ENCODE measurements at regions not wholly inside any gene's neighbourhood (a gene's known extent, or its start where the extent isn't known, plus 50 kb on each side); places are given as distances from the start of the nearest gene placed in this dataset.
A peak's percentile ranks its signal among the peaks of the same experiment; 100 is the strongest.

DNA sequence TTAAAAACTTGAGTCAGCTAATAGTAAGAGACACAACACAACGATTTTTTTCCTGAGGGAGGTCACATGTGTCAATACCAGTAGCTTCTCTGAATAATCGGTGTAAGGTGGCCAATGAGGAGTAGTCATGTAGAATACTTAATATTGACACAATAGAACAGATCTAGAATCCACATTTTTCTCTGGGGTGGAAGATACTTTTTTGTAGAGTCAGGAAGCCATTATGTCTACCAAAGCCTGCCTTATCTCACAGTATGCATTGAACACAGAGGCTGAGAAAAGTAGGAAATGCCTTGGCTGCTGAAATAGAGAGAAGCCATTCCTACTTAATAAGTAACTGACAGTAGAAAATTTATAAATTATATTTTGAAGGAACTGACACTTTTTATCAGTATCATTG lies 725.0 kb downstream of the METTL15 start:
- Histone ChIP-seq H2AFZ (ENCODE audit: low read depth, low read length, poor library complexity, severe bottlenecking) (peak overlapping the region; percentile 39), H3K9me3 (ENCODE audit: control insufficient read depth in 1 of 2, insufficient read depth in 1 of 2, low read depth in 1 of 2, low read length in 2 of 2) (no peaks in the 10 kb centered on the region), H3K79me2 (ENCODE audit: insufficient read depth, low read length) (no peaks in the 10 kb centered on the region), H3K27me3 (ENCODE audit: insufficient read depth, low read length) (no peaks in the 10 kb centered on the region), H4K20me1 (ENCODE audit: insufficient read depth) (no peaks in the 10 kb centered on the region), H3K9ac (ENCODE audit: low read length) (no peak overlapping the region), H3K27ac (ENCODE audit: low read depth, low read length) (no peak overlapping the region), H3K36me3 (ENCODE audit: control insufficient read depth in 1 of 2, insufficient read depth in 2 of 2, low read length in 2 of 2) (no peaks in the 10 kb centered on the region), H3K4me2 (ENCODE audit: low read length) (no peak overlapping the region), H3K4me3 (replicated peaks in 1 of 2; ENCODE audit: low read depth in 1 of 2, low read length in 2 of 2) (no peak overlapping the region), H3K4me1 (ENCODE audit: control insufficient read depth in 1 of 2, insufficient read depth in 2 of 2, low read length in 2 of 2) (peaks cover 2 to 26% of the 10 kb centered on the region in 2 experiments; a peak in 2 of 4 replicates), H3K9me2 (ENCODE audit: insufficient read depth) (no peaks in the 10 kb centered on the region)
- intact Hi-C loops (cut with micrococcal nuclease): no loop called here
- ATAC-seq: no peak
- BruUV-seq (replicated peaks): no TSS peak
- TF ChIP-seq POLR2AphosphoS5 (IDR thresholded peaks at IDR 0.05; ENCODE audit: low read depth, low read length): no peak
- TF ChIP-seq CEBPB (IDR thresholded peaks at IDR 0.05; ENCODE audit: low read depth): no peak
- TF ChIP-seq, protein P1, sequence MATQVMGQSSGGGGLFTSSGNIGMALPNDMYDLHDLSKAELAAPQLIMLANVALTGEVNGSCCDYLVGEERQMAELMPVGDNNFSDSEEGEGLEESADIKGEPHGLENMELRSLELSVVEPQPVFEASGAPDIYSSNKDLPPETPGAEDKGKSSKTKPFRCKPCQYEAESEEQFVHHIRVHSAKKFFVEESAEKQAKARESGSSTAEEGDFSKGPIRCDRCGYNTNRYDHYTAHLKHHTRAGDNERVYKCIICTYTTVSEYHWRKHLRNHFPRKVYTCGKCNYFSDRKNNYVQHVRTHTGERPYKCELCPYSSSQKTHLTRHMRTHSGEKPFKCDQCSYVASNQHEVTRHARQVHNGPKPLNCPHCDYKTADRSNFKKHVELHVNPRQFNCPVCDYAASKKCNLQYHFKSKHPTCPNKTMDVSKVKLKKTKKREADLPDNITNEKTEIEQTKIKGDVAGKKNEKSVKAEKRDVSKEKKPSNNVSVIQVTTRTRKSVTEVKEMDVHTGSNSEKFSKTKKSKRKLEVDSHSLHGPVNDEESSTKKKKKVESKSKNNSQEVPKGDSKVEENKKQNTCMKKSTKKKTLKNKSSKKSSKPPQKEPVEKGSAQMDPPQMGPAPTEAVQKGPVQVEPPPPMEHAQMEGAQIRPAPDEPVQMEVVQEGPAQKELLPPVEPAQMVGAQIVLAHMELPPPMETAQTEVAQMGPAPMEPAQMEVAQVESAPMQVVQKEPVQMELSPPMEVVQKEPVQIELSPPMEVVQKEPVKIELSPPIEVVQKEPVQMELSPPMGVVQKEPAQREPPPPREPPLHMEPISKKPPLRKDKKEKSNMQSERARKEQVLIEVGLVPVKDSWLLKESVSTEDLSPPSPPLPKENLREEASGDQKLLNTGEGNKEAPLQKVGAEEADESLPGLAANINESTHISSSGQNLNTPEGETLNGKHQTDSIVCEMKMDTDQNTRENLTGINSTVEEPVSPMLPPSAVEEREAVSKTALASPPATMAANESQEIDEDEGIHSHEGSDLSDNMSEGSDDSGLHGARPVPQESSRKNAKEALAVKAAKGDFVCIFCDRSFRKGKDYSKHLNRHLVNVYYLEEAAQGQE (IDR thresholded peaks at IDR 0.05; ENCODE audit: low read depth): no peak
- no peak for TF ChIP-seq ELF1 (IDR thresholded peaks at IDR 0.05; ENCODE audit: borderline replicate concordance, low read depth)
- TF ChIP-seq EZH2 (IDR thresholded peaks at IDR 0.05): no peak
- no peak for TF ChIP-seq CBX3 (IDR thresholded peaks at IDR 0.05; ENCODE audit: low read depth)
- TF ChIP-seq ZNF274 (IDR thresholded peaks at IDR 0.05; ENCODE audit: low read depth, low read length): no peak
- POLR2A ChIA-PET: no interaction called here
- no peak for DNase-seq (ENCODE audit: low read depth, low spot score)
- CTCF ChIA-PET: no interaction called here
- RAD21 ChIA-PET (ENCODE audit: low non-redundant PET in 1 of 2, low total read pairs in 2 of 2, uncharacterized antibody in 2 of 2, unreplicated experiment in 2 of 2): no interaction called here

DNA sequence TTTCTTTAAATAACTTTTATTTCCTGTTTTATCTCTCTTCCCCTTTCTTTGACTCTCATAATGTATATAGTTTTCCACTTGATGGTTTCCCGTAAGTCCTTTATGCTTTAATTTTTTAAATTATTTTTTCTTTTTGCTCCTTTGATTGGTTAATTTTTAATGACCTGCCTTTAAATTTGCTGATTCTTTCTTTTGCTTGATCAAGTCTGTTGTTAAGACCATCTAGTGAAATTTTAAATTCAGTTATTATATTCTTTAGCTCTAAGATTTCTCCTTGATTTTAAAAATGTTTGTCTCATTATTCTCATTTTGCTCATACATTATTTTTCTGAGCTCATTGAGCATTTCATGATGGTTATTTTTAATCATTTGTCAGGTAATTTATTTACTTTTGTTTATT lies 718.6 kb downstream of the METTL15 start:
- Histone ChIP-seq H3K4me3 (replicated peaks in 1 of 2; ENCODE audit: low read depth in 1 of 2, low read length in 2 of 2) (no peak overlapping the region), H4K20me1 (ENCODE audit: insufficient read depth) (no peaks in the 10 kb centered on the region), H3K27ac (ENCODE audit: low read depth, low read length) (no peak overlapping the region), H3K9me3 (ENCODE audit: control insufficient read depth in 1 of 2, insufficient read depth in 1 of 2, low read depth in 1 of 2, low read length in 2 of 2) (no peaks in the 10 kb centered on the region), H3K9ac (ENCODE audit: low read length) (no peak overlapping the region), H3K79me2 (ENCODE audit: insufficient read depth, low read length) (no peaks in the 10 kb centered on the region), H3K4me1 (ENCODE audit: control insufficient read depth in 1 of 2, insufficient read depth in 2 of 2, low read length in 2 of 2) (no peaks in the 10 kb centered on the region), H2AFZ (ENCODE audit: low read depth, low read length, poor library complexity, severe bottlenecking) (no peak overlapping the region), H3K9me2 (ENCODE audit: insufficient read depth) (no peaks in the 10 kb centered on the region), H3K36me3 (ENCODE audit: control insufficient read depth in 1 of 2, insufficient read depth in 2 of 2, low read length in 2 of 2) (no peaks in the 10 kb centered on the region), H3K27me3 (ENCODE audit: insufficient read depth, low read length) (no peaks in the 10 kb centered on the region), H3K4me2 (ENCODE audit: low read length) (no peak overlapping the region)
- RAD21 ChIA-PET (ENCODE audit: low non-redundant PET in 1 of 2, low total read pairs in 2 of 2, uncharacterized antibody in 2 of 2, unreplicated experiment in 2 of 2): no interaction called here
- BruUV-seq (replicated peaks): no TSS peak
- POLR2A ChIA-PET: no interaction called here
- no peak for ATAC-seq
- CTCF ChIA-PET: no interaction called here
- intact Hi-C loops (cut with micrococcal nuclease): no loop called here
- DNase-seq (ENCODE audit: low read depth, low spot score): no peak
- TF ChIP-seq, protein P2, sequence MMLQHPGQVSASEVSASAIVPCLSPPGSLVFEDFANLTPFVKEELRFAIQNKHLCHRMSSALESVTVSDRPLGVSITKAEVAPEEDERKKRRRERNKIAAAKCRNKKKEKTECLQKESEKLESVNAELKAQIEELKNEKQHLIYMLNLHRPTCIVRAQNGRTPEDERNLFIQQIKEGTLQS (IDR thresholded peaks at IDR 0.05): no peak
- TF ChIP-seq ELF1 (IDR thresholded peaks at IDR 0.05; ENCODE audit: borderline replicate concordance, low read depth) (no peak), SP1 (IDR thresholded peaks at IDR 0.05; ENCODE audit: low read depth) (no peak), POLR2AphosphoS5 (IDR thresholded peaks at IDR 0.05; ENCODE audit: low read depth, low read length) (no peak), CBX3 (IDR thresholded peaks at IDR 0.05; ENCODE audit: low read depth) (no peak), EGR1 (IDR thresholded peaks at IDR 0.05; ENCODE audit: low read depth) (no peak), ZFX (IDR thresholded peaks at IDR 0.05) (no peak), RAD21 (IDR thresholded peaks at IDR 0.05; ENCODE audit: low read depth) (no peak)
- TF ChIP-seq, protein P3, sequence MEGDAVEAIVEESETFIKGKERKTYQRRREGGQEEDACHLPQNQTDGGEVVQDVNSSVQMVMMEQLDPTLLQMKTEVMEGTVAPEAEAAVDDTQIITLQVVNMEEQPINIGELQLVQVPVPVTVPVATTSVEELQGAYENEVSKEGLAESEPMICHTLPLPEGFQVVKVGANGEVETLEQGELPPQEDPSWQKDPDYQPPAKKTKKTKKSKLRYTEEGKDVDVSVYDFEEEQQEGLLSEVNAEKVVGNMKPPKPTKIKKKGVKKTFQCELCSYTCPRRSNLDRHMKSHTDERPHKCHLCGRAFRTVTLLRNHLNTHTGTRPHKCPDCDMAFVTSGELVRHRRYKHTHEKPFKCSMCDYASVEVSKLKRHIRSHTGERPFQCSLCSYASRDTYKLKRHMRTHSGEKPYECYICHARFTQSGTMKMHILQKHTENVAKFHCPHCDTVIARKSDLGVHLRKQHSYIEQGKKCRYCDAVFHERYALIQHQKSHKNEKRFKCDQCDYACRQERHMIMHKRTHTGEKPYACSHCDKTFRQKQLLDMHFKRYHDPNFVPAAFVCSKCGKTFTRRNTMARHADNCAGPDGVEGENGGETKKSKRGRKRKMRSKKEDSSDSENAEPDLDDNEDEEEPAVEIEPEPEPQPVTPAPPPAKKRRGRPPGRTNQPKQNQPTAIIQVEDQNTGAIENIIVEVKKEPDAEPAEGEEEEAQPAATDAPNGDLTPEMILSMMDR (IDR thresholded peaks at IDR 0.05 in 2 of 3, conservative IDR thresholded peaks at IDR 0.05 in 1 of 3; ENCODE audit: borderline replicate concordance in 1 of 3, insufficient read depth in 1 of 3, low read depth in 2 of 3, low read length in 2 of 3): no peak
- TF ChIP-seq, protein P4, sequence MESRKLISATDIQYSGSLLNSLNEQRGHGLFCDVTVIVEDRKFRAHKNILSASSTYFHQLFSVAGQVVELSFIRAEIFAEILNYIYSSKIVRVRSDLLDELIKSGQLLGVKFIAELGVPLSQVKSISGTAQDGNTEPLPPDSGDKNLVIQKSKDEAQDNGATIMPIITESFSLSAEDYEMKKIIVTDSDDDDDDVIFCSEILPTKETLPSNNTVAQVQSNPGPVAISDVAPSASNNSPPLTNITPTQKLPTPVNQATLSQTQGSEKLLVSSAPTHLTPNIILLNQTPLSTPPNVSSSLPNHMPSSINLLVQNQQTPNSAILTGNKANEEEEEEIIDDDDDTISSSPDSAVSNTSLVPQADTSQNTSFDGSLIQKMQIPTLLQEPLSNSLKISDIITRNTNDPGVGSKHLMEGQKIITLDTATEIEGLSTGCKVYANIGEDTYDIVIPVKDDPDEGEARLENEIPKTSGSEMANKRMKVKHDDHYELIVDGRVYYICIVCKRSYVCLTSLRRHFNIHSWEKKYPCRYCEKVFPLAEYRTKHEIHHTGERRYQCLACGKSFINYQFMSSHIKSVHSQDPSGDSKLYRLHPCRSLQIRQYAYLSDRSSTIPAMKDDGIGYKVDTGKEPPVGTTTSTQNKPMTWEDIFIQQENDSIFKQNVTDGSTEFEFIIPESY (IDR thresholded peaks at IDR 0.05; ENCODE audit: extremely low read depth, insufficient replicate concordance, low read length): no peak
